ENCODE measurements at regions not wholly inside any gene's neighbourhood (a gene's known extent, or its start where the extent isn't known, plus 50 kb on each side); places are given as distances from the start of the nearest gene placed in this dataset.

GRCh38 chr6:40806256-40806864, 219.2 kb upstream of the LRFN2 start:
- TF ChIP-seq USF2 (IDR thresholded peaks at IDR 0.05) (no peak), EP300 (IDR thresholded peaks at IDR 0.05) (no peak), CHD2 (IDR thresholded peaks at IDR 0.05; ENCODE audit: low read length, partially characterized antibody) (no peak), RNF2 (IDR thresholded peaks at IDR 0.05; ENCODE audit: borderline replicate concordance, low read depth) (no peak), RAD21 (conservative IDR thresholded peaks at IDR 0.05 in 1 of 2, IDR thresholded peaks at IDR 0.05 in 1 of 2) (no peak), HOXA7 (CRISPR knock-in tag; IDR thresholded peaks at IDR 0.05) (no peak)
